Medulla oblongata (tissue), 1 donor: ENCODE measurements at regions not wholly inside any gene's neighbourhood (a gene's known extent, or its start where the extent isn't known, plus 50 kb on each side); places are given as distances from the start of the nearest gene placed in this dataset.
A peak's percentile ranks its signal among the peaks of the same experiment; 100 is the strongest.
"Not testable (repeated sequence)": the region's sequence is repeated elsewhere in the genome, so short reads cannot be mapped to it uniquely, and the experiment has no call there.

Source experiments
- DNase-seq: peaks from one replicate; pipeline ENCODE4 v3.0.0-alpha.2; 2015; ENCODE audit errors: extremely low spot score

GRCh38 chr17:45585794-45586650, 95.5 kb upstream of the PLEKHM1 start:
- not testable (repeated sequence) for DNase-seq

- DNase-seq = not testable (repeated sequence)
Measured at GRCh38 chr17:45586651-45586934, 96.1 kb upstream of the PLEKHM1 start.

GRCh38 chr17:45592433-45592923, 102.0 kb upstream of the PLEKHM1 start:
- DNase-seq = peak; percentile 55

- DNase-seq = not testable (repeated sequence)
Measured at GRCh38 chr17:45596347-45596746, 105.8 kb upstream of the PLEKHM1 start.

- not testable (repeated sequence) for DNase-seq
Measured at GRCh38 chr17:45600052-45601012, 109.8 kb upstream of the PLEKHM1 start.

GRCh38 chr17:45601013-45601412, 110.5 kb upstream of the PLEKHM1 start:
- DNase-seq = not testable (repeated sequence)

- DNase-seq = not testable (repeated sequence)
Measured at GRCh38 chr17:45601605-45602539, 111.4 kb upstream of the PLEKHM1 start.

- DNase-seq = not testable (repeated sequence)
Measured at GRCh38 chr17:45605751-45606150, 115.2 kb upstream of the PLEKHM1 start.

- DNase-seq = peak; percentile 56
Measured at GRCh38 chr17:45619984-45620405, 129.5 kb upstream of the PLEKHM1 start.

- DNase-seq = not testable (repeated sequence)
Measured at GRCh38 chr17:45620468-45620867, 129.9 kb upstream of the PLEKHM1 start.

GRCh38 chr17:45621087-45621486, 130.6 kb upstream of the PLEKHM1 start:
- not testable (repeated sequence) for DNase-seq

- not testable (repeated sequence) for DNase-seq
Measured at GRCh38 chr17:45622295-45622694, 131.8 kb upstream of the PLEKHM1 start.

- no peak for DNase-seq
Measured at GRCh38 chr17:45628019-45628418, 137.5 kb upstream of the PLEKHM1 start.

- DNase-seq = no peak
Measured at GRCh38 chr17:45631941-45632340, 141.4 kb upstream of the PLEKHM1 start.

GRCh38 chr17:45639297-45639849, 144.7 kb upstream of the CRHR1 start:
- no peak for DNase-seq

GRCh38 chr17:45640141-45640850, 143.8 kb upstream of the CRHR1 start:
- DNase-seq = peak; percentile 86

- no peak for DNase-seq
Measured at GRCh38 chr17:45641541-45641940, 142.6 kb upstream of the CRHR1 start.

- no peak for DNase-seq
Measured at GRCh38 chr17:45643591-45643990, 140.5 kb upstream of the CRHR1 start.

GRCh38 chr17:45644637-45645036, 139.5 kb upstream of the CRHR1 start:
- DNase-seq = not testable (repeated sequence)

GRCh38 chr17:45645330-45645729, 138.8 kb upstream of the CRHR1 start:
- DNase-seq = no peak
